NCI-H146 treated with DMSO at 0.1 percent for 48 hours (cell line): ENCODE measurements at regions not wholly inside any gene's neighbourhood (a gene's known extent, or its start where the extent isn't known, plus 50 kb on each side); places are given as distances from the start of the nearest gene placed in this dataset.
"Not testable (repeated sequence)": the region's sequence is repeated elsewhere in the genome, so short reads cannot be mapped to it uniquely, and the experiment has no call there.

Experiments
- DNase-seq: peaks from one replicate; lab custom pipeline; 2025; ENCODE audit not compliant: unreplicated experiment; lab: John Stamatoyannopoulos, UW

DNA sequence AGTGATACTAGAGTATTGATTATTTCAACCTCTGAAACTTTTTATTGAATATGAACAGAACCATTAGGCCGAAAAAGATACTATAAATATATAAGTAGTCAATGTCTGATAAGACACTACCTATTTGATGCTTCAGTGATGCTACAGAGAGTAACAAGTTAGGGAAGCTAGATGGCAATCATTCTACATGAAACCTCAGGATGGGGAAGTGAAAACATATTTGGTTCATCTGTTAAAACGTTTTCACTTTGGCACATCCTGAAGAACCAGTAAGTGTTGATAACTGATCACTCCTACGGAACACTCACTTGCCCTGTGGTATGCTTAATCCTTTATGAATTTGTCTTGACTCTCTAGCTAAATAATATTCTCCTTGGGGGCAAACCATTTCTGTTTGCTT lies 1064.9 kb downstream of the NXPH1 start:
- no peak for DNase-seq

DNA sequence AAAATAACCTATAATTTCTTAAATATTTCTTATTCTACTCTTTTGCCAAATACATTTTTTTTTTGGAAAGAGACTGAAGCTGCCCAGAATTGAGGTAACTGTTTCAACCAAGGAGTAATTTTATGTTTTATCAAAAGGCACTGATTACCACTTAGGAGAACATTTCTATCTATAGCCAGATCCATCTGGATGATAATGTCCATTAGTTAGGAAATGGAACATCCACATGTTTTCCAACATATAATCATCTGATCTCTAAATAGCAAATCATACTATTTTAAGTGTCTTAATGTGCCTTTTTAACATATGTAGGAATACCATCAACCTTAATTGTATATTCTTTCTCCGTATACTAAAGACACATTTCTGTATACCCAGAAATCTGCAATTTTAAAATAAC lies 1068.9 kb downstream of the NXPH1 start:
- no peak for DNase-seq

DNA sequence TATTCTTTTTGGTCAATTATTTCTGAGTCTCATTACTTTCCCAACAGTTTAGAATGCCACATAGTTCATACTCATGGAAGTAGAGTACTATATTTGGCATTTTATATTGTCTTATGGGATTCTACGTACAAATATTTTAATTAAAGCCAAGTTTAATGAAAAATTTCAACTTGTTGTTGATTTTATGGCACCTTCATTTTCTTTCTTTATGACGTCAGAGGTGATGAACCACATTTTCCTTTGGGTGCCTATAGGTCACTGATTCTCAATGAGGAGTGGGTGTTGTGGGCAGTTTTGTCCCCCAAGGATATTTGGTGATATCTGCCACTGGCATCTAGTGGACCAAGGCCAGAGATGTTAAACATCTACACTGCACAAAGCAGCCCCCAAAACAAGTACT lies 1071.3 kb downstream of the NXPH1 start:
- DNase-seq, result no peak

DNA sequence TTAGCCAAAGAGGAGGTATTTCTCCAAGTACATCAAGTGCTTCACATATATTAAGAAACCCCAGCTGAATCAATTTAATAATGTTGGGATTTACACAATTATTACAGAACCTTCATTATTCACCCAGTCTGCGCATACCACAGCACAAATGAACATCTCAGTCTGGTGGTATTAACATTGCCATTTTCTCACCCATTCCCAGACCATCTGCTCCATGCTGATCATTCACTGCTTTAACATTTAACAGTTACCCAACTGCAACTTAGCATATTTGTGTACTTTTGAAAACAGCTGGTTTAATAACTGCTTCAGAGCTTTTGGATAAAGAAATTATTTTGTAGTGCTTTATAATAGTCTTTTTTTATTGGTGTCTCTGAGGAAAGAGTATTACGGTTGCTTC lies 1072.1 kb downstream of the NXPH1 start:
- no peak for DNase-seq

DNA sequence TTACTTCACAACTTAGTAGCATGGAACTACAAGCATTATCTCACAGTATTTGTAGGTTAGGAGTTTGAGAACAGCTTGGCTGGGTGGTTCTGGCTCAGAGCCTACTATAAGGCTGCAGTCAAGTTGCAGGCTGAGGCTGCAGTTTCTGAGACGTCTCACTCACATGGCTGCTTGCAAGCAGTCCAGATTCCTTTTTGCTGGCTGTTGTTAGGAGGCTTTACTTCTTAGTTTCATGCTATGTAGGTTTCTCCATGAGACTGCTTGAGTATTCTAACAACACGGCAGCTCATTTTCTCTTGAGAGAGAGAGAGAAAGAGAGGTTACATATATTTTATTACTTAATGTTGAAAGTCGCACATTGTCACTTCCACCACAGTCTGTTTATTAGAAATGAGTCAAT lies 1073.9 kb downstream of the NXPH1 start:
- no peak for DNase-seq

DNA sequence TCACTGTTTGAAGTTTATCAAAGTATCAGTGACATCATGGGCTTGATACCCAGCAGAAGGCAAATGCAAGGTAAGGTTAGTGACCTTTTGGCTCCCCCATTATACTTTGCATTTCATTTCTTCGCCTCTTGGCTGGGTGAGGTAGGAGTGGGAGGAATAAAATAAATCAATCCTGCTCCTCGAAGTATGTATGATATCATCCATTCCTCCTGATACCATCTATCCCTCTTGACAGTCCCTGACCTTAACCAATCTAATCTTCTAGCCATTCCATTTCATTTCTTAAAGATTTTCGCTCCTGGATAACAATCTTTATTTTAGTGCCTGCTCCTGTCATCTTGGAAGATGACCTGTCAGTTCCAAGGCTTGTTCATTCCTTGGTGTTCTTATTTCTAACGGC lies 1083.3 kb downstream of the NXPH1 start:
- DNase-seq, result no peak

DNA sequence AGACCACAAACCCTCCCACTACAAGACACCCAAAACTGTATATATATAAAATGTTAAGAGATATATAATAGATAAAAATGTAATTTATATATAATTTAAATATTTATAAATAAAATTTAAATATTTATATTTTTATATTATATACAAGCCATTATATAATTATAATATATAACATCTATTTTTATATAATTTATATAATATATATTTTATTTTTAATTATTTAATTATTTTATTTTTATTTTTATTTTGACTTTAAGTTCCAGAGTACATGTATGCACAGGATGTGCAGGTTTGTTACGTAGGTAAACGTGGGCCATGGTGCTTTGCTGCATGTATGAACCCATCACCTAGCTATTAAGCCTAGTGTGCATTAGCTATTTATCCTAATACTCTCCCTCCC lies 1090.2 kb downstream of the NXPH1 start:
- no peak for DNase-seq

DNA sequence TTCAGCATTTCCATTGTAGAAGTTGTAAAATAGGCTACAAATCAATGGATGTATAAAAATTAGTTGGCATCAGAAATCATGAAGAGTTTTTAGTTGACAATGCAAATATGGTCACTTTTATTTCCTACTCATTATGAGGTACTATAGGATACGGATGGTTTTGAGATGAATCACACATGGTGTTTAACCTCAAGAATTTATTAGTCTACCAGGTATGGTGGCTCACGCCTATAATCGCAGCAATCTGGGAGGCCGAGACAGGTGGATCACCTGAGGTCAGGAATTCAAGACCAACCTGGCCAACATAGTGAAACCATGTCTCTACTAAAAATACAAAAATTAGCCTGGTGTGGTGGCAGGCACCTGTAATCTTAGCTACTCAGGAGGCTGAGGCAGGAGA lies 1119.0 kb downstream of the NXPH1 start:
- DNase-seq, result not testable (repeated sequence)

DNA sequence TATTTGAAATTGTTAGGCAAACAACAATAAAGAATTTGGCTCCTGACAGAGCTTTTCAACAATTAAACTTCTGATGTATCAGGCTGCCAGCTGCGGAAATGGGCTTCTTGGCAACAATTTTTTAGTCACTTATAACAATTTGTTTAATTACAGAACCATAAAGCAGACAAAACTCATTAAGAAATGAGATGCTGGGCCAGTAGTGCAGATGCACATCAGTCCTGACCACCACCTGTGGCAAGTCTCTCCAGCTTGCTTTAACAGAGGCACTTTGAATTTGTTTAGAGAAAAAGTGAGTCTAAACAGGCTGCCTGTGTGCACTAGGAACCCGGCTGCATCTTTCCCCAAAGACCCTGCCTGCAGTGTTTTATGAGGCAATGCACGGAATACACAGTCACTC lies 1124.4 kb downstream of the NXPH1 start:
- DNase-seq, result peak; percentile 33

DNA sequence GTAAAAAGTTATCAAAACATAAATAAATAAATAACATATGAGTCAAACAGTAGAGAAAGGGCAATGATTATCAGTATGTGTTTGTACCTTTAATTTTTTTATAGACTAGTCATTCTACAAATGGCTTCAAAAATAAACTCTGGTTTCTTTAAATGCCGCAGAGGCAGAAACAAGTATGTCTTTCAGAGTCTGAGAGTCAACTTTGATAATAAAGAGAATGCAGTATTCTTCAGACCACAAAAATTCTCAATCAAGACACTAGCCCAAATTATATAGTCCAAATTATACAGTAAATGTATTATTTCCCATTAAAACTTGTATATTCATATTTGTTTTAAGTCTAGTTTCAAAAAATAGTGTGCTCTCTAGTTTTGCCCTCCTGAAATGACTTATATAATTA lies 1142.3 kb downstream of the NXPH1 start:
- DNase-seq, result no peak

DNA sequence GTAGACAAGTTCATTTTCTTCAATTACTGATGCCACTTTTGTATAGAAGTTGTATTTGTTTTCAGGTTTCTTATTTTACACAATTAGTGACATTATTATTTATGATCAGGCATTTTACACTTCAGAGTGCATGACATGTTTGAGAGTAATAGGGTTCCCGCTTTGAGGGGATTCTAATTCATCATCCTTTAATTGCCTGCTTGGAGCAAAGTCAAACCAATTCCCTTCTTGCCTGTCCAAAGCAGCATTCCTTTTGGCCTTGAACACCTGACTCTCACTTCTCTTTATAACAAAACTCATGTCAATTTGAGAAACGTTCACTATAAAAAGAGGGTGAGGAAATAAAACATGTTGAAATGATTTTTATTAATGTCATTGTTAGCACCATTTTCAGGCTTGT lies 1149.4 kb downstream of the NXPH1 start:
- no peak for DNase-seq

DNA sequence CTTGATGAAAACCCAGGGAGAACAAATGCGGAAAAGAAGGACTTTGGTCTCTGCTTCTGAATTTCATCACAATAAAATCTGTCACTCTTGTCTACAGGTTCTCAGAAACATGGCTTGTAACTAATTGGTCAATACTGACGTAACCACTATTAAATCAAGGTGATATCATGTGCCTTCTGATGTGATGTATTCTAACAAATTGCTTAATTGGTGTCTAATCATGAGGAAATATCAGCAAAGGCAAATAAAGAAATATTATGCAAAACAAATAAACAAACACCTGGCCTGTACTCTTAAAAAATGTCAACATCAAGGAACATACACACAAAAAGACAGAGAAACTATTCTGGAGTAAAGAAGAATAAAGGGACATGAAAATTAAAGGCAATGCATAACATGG lies 1165.0 kb downstream of the NXPH1 start:
- no peak for DNase-seq

DNA sequence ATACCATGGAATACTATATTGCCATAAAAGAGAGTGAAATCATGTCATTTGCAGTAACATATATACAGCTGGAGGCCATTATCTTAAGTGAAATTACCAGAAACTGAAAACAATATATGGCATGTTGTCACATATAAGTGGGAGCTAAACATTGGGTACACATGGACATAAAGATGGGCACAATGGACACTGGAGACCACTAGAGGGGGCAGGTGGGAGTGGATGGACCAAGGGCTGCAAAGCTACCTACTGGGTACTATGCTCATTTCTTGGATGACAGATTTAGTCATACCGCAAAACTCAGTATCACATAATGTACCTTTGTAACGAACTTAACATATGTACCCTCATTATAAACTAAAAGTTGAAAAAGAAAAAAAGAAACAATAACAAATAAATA lies 1167.6 kb downstream of the NXPH1 start:
- DNase-seq, result no peak

DNA sequence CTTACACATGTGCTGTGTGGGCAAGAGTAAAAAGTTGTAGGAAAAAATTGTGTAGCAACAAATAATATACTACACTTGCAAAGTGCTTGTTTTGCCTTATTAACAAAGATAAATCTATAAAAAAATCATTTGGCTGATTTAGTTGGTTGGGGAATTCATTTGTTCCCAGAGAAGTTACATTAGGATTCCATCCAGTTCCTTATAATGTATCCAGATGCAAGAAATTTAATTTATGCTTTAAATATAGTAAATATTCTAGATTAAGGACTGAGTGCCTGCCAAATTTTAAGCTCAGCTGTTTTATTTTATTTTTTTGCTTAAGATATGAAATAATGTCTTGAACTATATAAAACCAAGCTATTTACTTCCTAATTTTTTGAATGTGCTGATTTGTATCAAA lies 1169.9 kb downstream of the NXPH1 start:
- no peak for DNase-seq

DNA sequence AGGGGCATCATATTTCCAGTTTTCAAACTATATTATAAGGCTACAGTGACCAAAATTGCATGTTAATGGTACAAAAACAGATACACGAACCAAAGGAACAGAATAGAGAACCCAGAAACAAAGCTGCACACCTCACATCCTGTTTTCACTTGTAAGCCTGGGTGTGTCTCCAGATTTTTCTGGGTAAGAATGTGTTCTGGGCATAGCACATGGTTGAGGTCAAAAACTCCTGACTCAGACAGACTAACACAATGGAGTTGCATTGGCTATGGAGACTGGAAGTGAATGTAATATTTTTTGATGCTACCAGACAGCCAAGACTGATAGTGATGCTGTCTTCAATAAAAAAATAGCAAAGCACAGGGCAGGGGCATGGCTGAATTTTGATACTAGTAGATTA lies 1175.2 kb downstream of the NXPH1 start:
- DNase-seq, result no peak

DNA sequence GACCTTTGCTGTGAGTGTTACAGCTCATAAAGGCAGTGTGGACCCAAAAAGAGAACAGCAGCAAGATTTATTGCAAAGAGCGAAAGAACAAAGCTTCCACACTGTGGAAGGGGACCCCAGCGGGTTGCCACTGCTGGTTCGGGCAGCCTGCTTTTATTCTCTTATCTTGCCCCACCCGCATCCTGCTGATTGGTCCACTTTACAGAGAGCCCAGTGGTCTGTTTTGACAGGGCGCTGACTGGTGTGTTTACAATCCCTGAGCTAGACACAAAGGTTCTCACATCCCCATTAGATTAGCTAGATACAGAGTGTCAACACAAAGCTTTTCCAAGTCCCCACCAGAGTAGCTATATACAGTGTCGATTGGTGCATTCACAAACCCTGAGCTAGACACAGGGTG lies 1187.5 kb downstream of the NXPH1 start:
- DNase-seq, result not testable (repeated sequence)

DNA sequence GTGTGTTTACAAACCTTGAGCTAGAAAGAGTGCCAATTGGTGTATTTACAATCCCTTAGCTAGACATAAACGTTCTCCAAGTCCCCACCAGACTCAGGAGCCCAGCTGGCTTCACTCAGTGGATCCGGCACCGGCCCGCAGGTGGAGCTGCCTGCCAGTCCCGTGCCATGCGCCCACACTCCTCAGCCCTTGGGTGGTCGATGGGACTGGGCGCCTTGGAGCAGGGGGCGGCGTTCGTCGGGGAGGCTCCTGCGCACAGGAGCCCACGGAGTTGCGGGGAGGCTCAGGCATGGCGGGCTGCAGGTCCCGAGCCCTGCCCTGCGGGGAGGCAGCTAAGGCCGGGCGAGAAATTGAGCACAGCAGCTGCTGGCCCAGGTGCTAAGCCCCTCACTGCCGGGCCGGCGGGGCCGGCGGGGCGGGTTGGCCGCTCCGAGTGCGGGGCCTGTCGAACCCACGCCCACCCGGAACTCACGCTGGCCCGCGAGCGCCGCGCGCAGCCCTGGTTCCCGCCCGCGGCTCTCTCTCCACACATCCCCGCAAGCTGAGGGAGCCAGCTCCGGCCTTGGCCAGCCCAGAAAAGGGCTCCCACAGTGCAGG lies 1188.0 kb downstream of the NXPH1 start:
- DNase-seq, result not testable (repeated sequence)

DNA sequence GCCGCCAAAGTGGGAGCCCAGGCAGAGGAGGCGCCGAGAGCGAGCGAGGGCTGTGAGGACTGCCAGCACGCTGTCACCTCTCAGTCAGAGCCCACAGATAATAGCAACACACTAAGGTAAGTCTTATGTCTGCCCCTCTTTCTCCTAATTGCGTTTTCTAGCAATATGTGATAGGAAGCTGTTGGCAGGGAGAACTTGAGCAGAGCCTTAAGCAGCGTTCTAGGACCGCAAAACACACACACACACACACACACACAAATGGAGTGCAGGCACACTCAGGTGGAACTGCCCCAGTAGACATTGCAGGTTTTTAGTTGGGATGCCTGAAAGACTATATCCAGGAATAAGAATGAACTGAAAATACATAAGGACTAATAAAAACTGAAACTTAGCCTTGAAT lies 1188.5 kb downstream of the NXPH1 start:
- no peak for DNase-seq

DNA sequence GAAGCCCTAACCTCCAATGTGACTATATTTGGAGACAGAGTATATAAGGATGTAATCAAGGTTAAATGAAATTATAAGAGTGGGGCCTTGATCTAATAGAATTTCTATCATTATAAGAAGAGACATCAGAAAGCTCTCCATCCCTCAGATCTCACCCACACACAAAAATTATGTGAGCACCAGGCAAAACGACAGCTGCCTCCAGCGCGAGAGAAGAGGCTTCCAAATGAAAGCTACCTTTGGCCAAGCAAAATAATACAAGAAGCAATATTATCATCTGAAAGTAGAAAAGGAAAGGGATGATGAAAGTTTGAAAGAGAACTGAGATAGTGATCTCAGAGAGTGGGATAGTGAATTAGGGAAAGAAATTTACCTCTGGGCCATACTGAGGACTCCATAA lies 1192.5 kb downstream of the NXPH1 start:
- no peak for DNase-seq

DNA sequence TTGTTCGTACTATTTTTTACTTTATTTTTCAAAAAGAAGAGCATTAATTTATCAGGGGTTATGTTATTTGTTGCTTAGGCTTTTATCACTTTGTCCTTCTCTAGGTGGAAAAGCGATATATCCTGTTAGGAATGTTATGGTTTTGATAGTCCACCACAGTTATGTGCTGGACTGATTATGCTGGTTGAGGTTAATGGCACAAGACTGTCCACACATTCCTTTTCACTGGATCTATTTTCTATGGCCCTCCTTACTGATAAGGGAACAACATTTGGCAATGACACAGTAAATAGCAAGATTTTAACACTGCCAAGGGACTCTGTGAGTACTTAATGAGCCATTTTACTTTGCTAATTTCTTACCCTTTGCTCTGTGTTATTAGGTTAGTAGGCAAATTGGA lies 1212.3 kb downstream of the NXPH1 start:
- no peak for DNase-seq

DNA sequence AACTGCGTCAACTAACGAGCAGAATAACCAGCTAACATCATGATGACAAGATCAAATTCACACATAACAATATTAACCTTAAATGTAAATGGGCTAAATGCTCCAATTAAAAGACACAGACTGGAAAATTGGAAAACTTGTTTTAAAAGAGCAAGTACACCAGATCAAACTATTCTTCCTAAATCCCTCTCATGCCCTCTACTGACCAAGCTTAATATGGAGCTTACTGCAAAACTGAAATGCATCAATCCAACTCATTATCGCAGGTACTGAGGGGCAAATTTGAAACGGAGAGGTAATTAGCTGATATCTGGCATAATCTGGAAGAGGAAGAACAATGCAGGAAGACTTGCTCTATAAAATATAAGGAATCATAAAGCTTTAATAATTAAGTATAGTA lies 1223.8 kb downstream of the NXPH1 start:
- DNase-seq, result no peak

DNA sequence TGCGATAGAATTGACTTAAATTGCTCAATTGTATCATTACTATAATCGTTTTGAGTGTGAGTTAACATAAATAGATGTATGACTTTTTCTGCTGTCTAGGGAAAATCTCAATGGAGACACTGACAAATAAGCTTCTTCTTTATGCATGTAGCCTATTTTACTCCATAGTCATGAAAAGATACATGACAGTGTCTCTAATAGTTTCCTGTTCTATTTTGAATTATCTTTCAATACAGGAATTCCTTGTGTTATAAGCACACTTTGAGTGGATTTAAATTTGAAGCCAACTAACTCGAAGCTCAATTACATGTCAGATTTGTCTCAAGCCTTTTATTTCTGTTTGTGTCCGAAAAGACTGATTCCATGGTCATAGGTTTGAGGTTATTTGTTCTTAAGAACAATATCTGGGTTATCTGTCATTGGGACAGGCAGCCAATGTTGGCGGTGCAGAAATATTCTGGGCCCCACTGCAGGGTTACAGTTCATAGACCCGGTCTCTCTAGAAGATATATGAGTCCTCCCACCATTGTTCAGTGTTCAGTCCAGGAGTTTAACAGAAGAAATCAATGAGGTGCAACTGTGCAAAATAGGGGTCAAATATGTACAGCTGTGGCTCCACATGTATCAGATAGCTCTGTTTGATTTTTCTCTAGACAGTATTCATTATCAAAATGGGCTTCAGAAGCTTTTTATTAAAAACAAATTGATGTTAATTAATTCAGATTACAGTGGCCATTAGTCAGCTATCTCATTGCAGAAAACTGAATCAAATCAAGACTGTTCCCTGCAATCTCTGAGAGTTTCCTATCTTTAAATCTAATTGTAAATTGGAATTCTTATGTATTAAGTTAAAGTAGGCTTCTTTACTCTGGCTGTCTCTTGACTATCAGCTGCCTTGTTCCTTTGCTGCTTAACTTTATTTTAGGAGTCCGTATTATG lies 1238.8 kb downstream of the NXPH1 start:
- DNase-seq, result peak; percentile 61

DNA sequence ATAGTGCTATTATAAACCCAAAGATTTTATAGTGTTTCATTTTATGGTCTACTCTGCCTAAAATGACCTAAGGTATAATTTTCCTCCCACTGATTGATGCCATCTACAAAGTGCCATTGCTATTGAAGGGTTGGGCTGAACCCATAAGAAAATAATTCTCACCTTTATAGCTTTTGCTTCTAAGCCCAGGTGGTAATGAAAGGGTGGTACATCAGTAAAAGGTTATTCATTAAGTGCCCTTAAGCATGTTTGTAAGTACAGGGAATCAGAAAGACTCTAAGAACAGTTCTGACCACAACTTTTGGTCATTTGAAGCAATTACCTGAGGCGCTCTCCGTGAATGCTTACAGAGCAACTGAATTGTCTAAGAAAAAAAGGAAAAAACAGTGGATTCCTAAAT lies 1247.3 kb downstream of the NXPH1 start:
- no peak for DNase-seq
